ENCODE measurements at regions not wholly inside any gene's neighbourhood (a gene's known extent, or its start where the extent isn't known, plus 50 kb on each side); places are given as distances from the start of the nearest gene placed in this dataset.

GRCh38 chr3:5826467-5826866, 639.0 kb downstream of the EDEM1 start:
- Histone ChIP-seq H3K27ac (no peak overlapping the region), H3K4me3 (no peak overlapping the region), H3K9me3 (no peaks in the 10 kb centered on the region), H3K4me1 (no peaks in the 10 kb centered on the region), H3K36me3 (no peaks in the 10 kb centered on the region), H3K27me3 (ENCODE audit: low read depth) (no peaks in the 10 kb centered on the region)
- TF ChIP-seq, protein P1, sequence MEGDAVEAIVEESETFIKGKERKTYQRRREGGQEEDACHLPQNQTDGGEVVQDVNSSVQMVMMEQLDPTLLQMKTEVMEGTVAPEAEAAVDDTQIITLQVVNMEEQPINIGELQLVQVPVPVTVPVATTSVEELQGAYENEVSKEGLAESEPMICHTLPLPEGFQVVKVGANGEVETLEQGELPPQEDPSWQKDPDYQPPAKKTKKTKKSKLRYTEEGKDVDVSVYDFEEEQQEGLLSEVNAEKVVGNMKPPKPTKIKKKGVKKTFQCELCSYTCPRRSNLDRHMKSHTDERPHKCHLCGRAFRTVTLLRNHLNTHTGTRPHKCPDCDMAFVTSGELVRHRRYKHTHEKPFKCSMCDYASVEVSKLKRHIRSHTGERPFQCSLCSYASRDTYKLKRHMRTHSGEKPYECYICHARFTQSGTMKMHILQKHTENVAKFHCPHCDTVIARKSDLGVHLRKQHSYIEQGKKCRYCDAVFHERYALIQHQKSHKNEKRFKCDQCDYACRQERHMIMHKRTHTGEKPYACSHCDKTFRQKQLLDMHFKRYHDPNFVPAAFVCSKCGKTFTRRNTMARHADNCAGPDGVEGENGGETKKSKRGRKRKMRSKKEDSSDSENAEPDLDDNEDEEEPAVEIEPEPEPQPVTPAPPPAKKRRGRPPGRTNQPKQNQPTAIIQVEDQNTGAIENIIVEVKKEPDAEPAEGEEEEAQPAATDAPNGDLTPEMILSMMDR (IDR thresholded peaks at IDR 0.05), result no peak
- DNase-seq, result no peak
- intact Hi-C loops (cut with DNase I), result no loop called here
- no peak for ATAC-seq

DNA sequence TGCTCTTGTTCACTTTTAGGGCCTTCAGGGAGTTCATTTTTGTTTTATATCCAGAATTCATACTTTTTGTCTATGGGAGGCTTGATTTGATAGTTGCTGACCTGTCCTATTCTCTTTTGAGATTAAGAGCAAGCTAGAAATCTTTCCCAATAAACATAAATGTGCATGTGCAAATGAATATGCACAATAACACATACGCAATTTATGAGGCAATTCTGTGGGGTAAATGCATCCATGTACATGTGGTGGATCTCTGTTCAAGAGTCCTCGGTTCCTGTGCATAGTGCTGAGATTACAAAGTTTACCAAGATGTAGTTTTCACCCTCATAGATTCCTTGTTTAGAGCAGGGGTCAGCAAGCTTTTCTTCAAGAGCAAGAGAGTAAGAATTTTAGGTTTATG, 640.7 kb downstream of the EDEM1 start:
- DNase-seq, result no peak
- TF ChIP-seq, protein P1 (IDR thresholded peaks at IDR 0.05), result no peak
- Histone ChIP-seq H3K36me3 (no peaks in the 10 kb centered on the region), H3K9me3 (no peaks in the 10 kb centered on the region), H3K4me1 (no peaks in the 10 kb centered on the region), H3K27ac (no peak overlapping the region), H3K4me3 (no peak overlapping the region), H3K27me3 (ENCODE audit: low read depth) (no peaks in the 10 kb centered on the region)
- no peak for ATAC-seq
- intact Hi-C loops (cut with DNase I), result no loop called here

DNA sequence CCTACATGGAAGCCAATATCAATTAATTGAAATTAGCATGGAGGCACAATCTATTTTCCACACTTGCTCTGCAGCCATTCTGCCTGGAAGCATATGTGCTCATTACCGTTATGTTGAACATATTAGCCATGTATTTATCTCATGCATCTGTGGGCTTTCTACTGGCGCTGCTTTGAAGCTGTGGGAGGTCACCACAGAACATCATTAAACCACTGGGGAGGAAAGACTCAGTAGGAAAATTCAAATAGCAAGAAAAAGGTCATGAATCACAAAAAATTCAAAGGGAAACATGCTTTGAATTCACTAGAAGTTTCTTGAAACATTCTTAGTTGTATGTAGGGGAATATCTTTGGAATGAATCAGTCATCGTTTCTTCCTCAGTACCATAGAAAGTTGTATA, 652.5 kb downstream of the EDEM1 start:
- DNase-seq, result no peak
- H3K4me3 ChIP-seq, result no peak overlapping the region
- no peaks in the 10 kb centered on the region for H3K36me3 ChIP-seq
- TF ChIP-seq, protein P1 (IDR thresholded peaks at IDR 0.05), result no peak
- no peak for ATAC-seq
- no peaks in the 10 kb centered on the region for H3K9me3 ChIP-seq
- H3K4me1 ChIP-seq, result no peaks in the 10 kb centered on the region
- H3K27ac ChIP-seq, result no peak overlapping the region
- intact Hi-C loops (cut with DNase I), result no loop called here
- no peaks in the 10 kb centered on the region for H3K27me3 ChIP-seq (ENCODE audit: low read depth)

- Histone ChIP-seq H3K27me3 (ENCODE audit: low read depth) (no peaks in the 10 kb centered on the region), H3K4me1 (no peaks in the 10 kb centered on the region), H3K9me3 (no peaks in the 10 kb centered on the region), H3K27ac (no peak overlapping the region), H3K4me3 (no peak overlapping the region), H3K36me3 (no peaks in the 10 kb centered on the region)
- TF ChIP-seq, protein P1 (IDR thresholded peaks at IDR 0.05), result no peak
- no peak for ATAC-seq
- intact Hi-C loops (cut with DNase I), result no loop called here
- no peak for DNase-seq
Observed at GRCh38 chr3:5841599-5841998, 654.1 kb downstream of the EDEM1 start.

GRCh38 chr3:5846261-5846660, 658.8 kb downstream of the EDEM1 start:
- no peaks in the 10 kb centered on the region for H3K36me3 ChIP-seq
- no peak overlapping the region for H3K4me3 ChIP-seq
- H3K27ac ChIP-seq, result no peak overlapping the region
- H3K27me3 ChIP-seq (ENCODE audit: low read depth), result no peaks in the 10 kb centered on the region
- no peak for DNase-seq
- no peaks in the 10 kb centered on the region for H3K9me3 ChIP-seq
- TF ChIP-seq, protein P1 (IDR thresholded peaks at IDR 0.05), result no peak
- no peak for ATAC-seq
- H3K4me1 ChIP-seq, result no peaks in the 10 kb centered on the region
- intact Hi-C loops (cut with DNase I), result no loop called here

GRCh38 chr3:5861151-5861550, 673.6 kb downstream of the EDEM1 start:
- no peaks in the 10 kb centered on the region for H3K9me3 ChIP-seq
- intact Hi-C loops (cut with DNase I), result no loop called here

More at GRCh38 chr3:5861151-5861550, 673.6 kb downstream of the EDEM1 start:
- no peak overlapping the region for H3K4me3 ChIP-seq
- no peaks in the 10 kb centered on the region for H3K36me3 ChIP-seq
- DNase-seq, result no peak
- no peaks in the 10 kb centered on the region for H3K27me3 ChIP-seq (ENCODE audit: low read depth)
- no peak for ATAC-seq
- TF ChIP-seq, protein P1 (IDR thresholded peaks at IDR 0.05), result no peak
- no peaks in the 10 kb centered on the region for H3K4me1 ChIP-seq
- H3K27ac ChIP-seq, result no peak overlapping the region
